ENCODE measurements at regions not wholly inside any gene's neighbourhood (a gene's known extent, or its start where the extent isn't known, plus 50 kb on each side); places are given as distances from the start of the nearest gene placed in this dataset.

GRCh38 chr10:42112331-42113157, 525.8 kb downstream of the ZNF33B start:
- ATAC-seq (ENCODE audit: poor library complexity) (no peak), DNase-seq (peak in 1 of 14 experiments; percentile 1)
- POLR2A ChIA-PET: no interaction called here
- Mint-ChIP-seq H3K4me3 (no peak overlapping the region), H3K27ac (no peak overlapping the region), H3K4me1 (ENCODE audit: low read depth) (no peaks in the 10 kb centered on the region), H3K36me3 (ENCODE audit: low read depth) (no peaks in the 10 kb centered on the region), H3K27me3 (no peaks in the 10 kb centered on the region), H3K9me3 (no peaks in the 10 kb centered on the region)
- Histone ChIP-seq H3K27me3 (ENCODE audit: control insufficient read depth in 1 of 2, insufficient read depth in 2 of 2, low read length in 2 of 2) (no peaks in the 10 kb centered on the region), H3K36me3 (ENCODE audit: insufficient read depth, low read length) (no peaks in the 10 kb centered on the region), H3K4me3 (ENCODE audit: low read length) (no peak overlapping the region), H3K27ac (ENCODE audit: low read depth in 1 of 2, low read length in 2 of 2) (no peak overlapping the region), H3K4me1 (ENCODE audit: insufficient read depth, low read length) (no peaks in the 10 kb centered on the region), H3K9me3 (ENCODE audit: control insufficient read depth in 1 of 2, insufficient read depth in 1 of 2, low read length in 2 of 2) (peaks cover 7 to 27% of the 10 kb centered on the region in 2 experiments)
- intact Hi-C loops (cut with DNase I, micrococcal nuclease): no loop called here
- CTCF ChIA-PET: no interaction called here
- no peak for TF ChIP-seq CTCF (IDR thresholded peaks at IDR 0.05)

GRCh38 chr10:42111661-42112330, 526.6 kb downstream of the ZNF33B start:
- Histone ChIP-seq H3K27ac (ENCODE audit: low read depth in 1 of 2, low read length in 2 of 2) (no peak overlapping the region), H3K4me1 (ENCODE audit: insufficient read depth, low read length) (no peaks in the 10 kb centered on the region), H3K9me3 (ENCODE audit: control insufficient read depth in 1 of 2, insufficient read depth in 1 of 2, low read length in 2 of 2) (peaks cover 7 to 27% of the 10 kb centered on the region in 2 experiments), H3K27me3 (ENCODE audit: control insufficient read depth in 1 of 2, insufficient read depth in 2 of 2, low read length in 2 of 2) (no peaks in the 10 kb centered on the region), H3K4me3 (ENCODE audit: low read length) (no peak overlapping the region), H3K36me3 (ENCODE audit: insufficient read depth, low read length) (no peaks in the 10 kb centered on the region)
- no peak overlapping the region for H3K4me3 Mint-ChIP-seq
- no peaks in the 10 kb centered on the region for H3K4me1 Mint-ChIP-seq (ENCODE audit: low read depth)
- H3K27ac Mint-ChIP-seq: no peak overlapping the region
- H3K36me3 Mint-ChIP-seq (ENCODE audit: low read depth): no peaks in the 10 kb centered on the region
- ChIA-PET CTCF (no interaction called here), POLR2A (no interaction called here)
- H3K9me3 Mint-ChIP-seq: no peaks in the 10 kb centered on the region
- H3K27me3 Mint-ChIP-seq: no peaks in the 10 kb centered on the region
- ATAC-seq (ENCODE audit: poor library complexity) (no peak), DNase-seq (peak in 2 of 14 experiments; percentile 1 to 2)
- TF ChIP-seq CTCF (IDR thresholded peaks at IDR 0.05): no peak
- intact Hi-C loops (cut with DNase I, micrococcal nuclease): no loop called here

DNA sequence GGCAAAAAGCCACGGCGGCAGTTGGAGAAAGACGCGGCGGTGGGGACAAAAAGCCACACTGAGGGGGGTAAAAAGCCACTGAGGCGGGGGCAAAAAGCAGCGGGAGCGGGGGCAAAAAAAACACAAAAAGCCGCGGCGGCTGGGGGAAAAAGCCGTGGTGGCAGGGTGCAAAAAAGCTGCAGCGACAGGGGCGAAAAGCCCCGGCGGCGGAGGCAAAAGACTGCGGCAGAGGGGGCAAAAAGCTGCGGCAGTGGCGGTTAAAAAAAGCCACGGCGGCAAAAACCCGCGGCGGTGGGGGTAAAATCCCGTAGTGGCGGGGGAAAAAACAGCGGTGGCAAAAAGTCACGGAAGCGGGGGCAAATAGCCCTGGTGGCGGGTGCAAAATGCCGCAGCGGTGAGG, 527.3 kb downstream of the ZNF33B start:
- ChIA-PET CTCF (no interaction called here), POLR2A (no interaction called here)
- Histone ChIP-seq H3K4me1 (ENCODE audit: insufficient read depth, low read length) (no peaks in the 10 kb centered on the region), H3K4me3 (ENCODE audit: low read length) (no peak overlapping the region), H3K36me3 (ENCODE audit: insufficient read depth, low read length) (no peaks in the 10 kb centered on the region), H3K27ac (ENCODE audit: low read depth in 1 of 2, low read length in 2 of 2) (no peak overlapping the region), H3K9me3 (ENCODE audit: control insufficient read depth in 1 of 2, insufficient read depth in 1 of 2, low read length in 2 of 2) (peaks cover 7 to 27% of the 10 kb centered on the region in 2 experiments), H3K27me3 (ENCODE audit: control insufficient read depth in 1 of 2, insufficient read depth in 2 of 2, low read length in 2 of 2) (no peaks in the 10 kb centered on the region)
- no peaks in the 10 kb centered on the region for H3K36me3 Mint-ChIP-seq (ENCODE audit: low read depth)
- no peaks in the 10 kb centered on the region for H3K27me3 Mint-ChIP-seq
- H3K4me3 Mint-ChIP-seq: no peak overlapping the region
- DNase-seq: peak in 2 of 14 experiments; percentile 2
- ATAC-seq (ENCODE audit: poor library complexity): no peak
- TF ChIP-seq CTCF (IDR thresholded peaks at IDR 0.05): no peak
- H3K9me3 Mint-ChIP-seq: peaks cover under 1% of the 10 kb centered on the region
- intact Hi-C loops (cut with DNase I, micrococcal nuclease): no loop called here
- no peaks in the 10 kb centered on the region for H3K4me1 Mint-ChIP-seq (ENCODE audit: low read depth)
- H3K27ac Mint-ChIP-seq: no peak overlapping the region
